SKM-1 treated with dmso at 0.1 percent for 144 hours (cell line): ENCODE measurements at regions not wholly inside any gene's neighbourhood (a gene's known extent, or its start where the extent isn't known, plus 50 kb on each side); places are given as distances from the start of the nearest gene placed in this dataset.

ENCODE experiments used
- DNase-seq: peaks from one replicate; lab custom pipeline; 2025; ENCODE audit not compliant: unreplicated experiment; lab: John Stamatoyannopoulos, UW

DNA sequence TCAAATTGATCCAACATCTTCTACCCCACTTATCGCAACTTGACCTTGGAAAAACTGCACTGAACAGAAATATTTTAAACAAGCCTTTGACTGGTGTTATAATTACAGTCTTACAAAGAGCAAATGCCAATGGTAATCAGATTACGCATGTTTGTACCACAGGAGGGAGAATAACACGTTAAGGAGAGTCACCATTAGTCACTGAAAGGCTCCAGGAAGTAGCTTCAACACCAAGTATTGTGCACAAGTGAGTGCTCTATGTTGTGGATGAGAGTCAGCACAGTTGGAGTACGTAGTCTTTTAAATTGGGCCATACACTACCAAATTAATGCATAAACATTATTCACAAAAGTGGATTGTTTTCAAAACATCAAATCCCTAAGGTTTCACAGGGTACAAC, 1081.5 kb upstream of the TENM3 start:
- no peak for DNase-seq

DNA sequence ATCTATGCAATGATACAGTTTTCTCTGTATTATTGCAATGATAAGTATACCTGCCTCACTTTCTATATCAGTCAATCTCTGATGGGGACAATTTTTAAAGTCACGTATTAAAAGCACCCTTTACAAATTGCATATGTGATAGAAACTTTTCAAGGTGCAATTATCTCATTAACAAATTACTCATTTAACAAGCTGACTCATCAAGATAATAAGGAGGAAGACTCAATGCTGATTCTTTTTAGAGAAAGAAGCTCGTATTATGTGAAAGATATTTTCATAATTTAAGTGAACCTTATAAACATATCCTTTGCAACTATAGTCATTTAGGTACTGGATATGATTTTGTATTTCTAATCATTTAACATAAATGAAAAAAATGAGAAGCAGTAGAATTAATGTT, 1080.9 kb upstream of the TENM3 start:
- no peak for DNase-seq

DNA sequence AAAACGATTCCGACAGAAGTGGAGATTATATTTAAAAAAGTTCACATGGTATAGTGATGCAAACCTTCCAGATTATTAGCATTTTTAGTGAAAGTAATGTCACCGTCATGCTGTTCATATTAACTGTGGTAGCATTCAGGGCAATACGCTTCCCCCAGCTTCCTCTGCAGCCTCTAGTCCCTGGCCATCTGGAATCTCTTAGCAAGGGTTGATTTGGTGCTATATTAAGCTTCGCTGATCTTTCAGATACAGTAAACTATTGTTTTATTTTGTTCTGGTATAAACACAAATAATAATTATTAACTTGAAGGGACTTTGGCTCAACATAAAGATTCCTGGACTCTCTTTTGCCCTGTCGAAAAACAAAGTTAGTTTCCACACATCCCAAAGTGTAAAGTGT, 1080.5 kb upstream of the TENM3 start:
- DNase-seq: no peak

DNA sequence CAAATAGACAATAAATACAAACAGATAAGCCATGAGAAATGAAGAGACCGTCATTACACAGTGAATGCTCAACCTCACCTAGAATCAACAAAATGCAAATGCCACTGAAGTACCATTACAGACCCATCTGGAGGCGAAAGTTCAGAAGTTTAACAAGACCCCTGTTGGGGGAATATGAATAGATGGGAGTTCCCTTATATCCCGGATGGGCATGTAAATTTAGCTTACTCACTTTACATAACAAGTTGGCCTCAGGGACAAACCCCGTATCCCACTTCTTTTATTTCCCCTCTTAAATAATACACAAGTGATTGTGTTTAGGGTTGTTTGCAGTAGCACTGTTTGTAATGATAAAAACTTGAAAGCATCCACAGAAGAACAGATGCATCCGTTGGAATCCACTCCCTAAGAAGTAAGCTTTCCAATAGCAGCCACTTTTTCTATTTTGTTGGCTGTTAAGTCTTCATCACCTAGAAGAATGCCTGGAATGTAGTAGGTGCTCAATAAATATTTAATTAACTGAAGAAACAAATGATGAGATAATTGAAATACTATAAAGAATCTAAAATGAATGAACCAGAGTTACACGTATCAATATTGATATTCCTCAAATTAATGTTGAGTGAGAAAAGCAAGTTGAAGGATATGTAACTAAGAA, 1076.3 kb upstream of the TENM3 start:
- DNase-seq: no peak

DNA sequence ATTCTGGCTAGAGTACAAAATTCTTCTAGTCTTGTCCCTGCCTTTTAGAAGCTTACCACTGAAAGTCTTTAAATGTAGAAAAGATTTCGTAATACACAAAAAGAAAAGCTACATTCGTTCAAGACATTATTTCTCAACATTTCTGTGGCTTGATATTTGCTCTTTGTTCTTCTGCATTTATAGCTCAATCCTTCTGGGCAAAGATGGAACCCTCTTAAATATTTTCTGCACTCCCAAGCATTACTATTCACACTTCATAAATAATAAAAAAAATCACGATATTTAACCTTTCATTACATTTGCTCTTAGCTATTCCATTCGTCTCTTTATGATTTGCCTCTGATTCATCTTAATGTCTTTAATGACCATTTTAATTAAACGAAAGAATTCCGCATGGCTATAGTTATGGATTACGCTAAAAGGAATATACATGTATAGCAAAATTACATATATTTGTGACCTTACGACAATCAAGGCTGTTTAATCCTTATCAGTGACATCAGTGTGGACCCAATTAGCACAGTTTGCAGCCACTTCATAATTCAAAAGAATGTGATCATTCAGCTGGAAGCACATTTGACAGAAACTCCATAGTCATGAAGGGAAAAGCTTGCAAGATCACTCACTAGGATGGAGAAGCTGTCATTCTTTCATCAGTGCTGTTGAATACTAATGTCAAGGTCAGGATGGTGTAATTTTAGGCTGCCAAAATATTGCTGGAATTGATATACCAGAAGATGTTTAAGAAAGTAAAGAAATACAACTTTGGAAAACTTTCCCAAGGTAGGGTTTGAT, 1075.0 kb upstream of the TENM3 start:
- DNase-seq: no peak

DNA sequence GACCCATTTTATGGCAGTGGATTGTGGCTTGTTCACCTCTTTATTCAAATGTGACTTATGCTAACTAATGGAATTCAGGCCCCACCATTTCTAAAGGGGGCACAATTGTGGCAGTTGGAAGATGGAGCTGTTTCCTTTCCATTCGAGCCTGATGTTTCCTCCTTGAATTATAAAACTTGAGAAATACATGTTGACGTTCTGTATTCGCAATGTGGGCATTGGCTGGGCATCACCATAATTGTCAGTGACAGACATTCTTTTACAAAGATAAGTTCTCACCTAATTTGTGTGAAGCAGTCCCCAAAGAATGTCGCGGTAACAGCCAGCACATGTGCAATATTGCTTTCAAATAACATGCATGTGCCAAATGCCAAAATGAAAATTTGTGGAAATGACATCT, 1070.2 kb upstream of the TENM3 start:
- DNase-seq: no peak

DNA sequence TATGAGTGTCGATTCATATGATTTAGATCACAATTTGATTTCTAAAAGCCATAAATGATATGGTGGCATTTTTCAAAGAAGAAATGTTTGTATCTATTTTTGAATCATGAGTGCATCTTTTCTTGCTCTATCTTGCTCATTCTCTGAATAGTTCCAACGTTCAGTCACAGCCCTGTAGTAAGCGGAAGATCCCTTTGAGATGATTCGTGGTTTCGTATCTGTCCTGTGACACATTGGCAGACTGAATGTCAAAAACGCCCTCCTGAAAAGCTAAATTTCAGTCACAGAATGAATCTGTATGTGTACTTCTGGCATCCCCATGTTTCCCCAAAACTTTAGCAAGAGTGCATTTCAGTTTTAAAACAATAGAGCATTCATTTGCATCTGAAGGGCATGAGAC, 1066.9 kb upstream of the TENM3 start:
- no peak for DNase-seq

DNA sequence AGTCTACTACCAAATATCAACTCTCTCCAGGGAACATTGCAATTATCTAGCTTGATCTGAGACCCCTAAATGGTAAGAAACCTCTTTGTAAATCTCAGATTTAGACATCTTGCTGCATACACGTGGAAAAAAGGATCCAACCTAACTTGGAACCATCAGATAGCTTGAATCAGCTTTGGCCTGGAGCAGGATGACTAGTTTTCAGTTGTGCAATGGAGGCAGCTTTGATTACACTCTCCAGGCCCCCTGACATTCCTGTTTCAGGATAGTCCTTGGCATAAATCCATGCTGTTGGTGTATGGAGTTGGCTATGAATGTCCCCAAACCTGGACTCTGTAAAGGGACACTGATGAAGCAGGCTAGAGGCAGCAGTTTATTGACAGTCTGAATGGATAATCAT, 1061.9 kb upstream of the TENM3 start:
- no peak for DNase-seq

DNA sequence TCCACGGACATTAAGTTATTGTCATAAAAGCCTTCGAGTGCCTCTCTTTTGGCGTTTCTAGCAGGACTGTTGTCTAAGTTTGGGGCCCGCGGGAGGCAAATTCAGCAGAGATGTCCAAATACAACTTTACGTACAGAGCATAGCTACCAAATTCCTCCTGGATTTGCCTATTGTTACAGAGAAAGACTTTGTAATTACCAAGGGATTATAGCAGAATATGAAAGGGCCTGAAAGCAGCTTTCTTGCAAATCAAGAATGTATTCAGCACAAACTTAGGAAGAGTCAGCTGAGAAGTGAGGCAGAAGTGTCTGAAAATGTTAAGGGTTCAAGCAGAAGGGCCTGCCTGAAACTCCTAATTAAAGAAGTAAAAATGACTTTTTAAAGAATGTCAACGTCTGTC, 1053.5 kb upstream of the TENM3 start:
- DNase-seq: no peak

DNA sequence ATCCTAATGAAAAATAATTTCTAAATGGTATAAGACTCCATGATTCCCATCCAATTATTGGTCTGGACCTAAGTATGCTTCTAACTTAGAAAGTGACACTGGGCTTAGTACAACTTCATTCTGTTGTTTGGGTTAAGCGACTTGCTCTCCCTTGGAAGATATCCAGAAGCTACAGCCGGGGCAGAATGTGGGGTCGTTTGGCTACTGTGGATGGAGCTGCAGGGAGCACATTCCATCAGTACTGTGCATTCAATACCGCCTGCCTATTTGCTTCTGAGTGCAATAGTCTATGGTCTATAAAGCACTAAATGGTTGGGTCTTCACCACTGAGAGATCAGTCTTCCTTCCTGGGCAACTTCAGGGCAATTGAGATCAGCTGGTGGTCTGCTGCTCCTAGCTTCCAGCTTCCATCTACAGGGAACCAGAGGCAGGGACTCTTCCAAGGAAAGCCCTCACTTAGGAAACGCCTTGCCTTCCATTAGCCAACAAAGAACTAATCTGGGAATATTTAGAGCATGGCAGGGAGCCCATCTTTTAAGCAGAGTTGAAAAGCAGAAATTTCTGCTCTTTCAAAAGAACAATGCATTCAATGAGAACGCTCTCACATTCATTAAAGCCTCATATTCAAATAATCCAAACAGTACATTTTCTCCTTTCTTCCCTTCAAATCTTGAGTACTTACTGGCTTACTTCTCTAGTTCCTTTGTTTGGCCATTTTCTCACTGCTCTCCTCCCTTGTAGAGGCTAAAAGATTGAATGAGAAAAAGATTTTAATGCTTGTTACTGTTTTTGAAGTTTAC, 1049.9 kb upstream of the TENM3 start:
- no peak for DNase-seq

DNA sequence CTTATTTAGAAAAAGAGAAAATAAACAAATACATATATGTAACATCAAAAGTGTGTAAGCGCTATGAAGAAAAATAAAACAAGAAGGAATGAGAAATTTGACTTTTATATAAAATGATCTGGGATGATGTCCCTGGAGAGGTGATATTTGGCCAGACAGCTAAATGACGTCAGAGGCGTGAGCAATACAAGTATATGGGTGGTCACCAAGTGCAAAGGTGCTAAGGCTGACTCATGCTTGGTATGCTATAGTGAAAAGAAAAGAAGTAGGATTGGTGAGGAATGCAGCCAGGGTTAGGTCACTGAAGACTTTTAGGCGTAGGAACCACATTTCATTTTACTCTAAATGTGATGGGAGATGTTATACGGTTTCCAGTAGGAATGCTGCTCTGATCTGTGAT, 1049.1 kb upstream of the TENM3 start:
- no peak for DNase-seq

DNA sequence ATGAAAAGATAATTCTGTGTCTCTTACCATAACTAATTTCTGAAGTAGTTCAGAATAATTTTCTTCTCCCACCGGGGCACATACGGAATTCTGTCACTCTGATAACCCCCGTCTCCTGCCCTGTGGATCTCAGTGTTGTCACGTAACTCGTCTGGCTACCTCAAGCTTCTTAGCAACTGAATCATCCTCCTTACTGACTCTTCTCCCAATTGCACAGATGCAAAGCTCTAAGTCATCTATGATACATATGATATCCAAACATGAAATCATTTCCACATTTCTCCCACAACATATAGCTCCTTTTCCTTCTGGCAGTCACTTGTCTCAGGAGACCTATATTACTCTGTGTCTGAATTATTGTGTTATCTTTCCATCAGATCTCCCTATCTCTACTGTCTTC, 1043.1 kb upstream of the TENM3 start:
- no peak for DNase-seq

DNA sequence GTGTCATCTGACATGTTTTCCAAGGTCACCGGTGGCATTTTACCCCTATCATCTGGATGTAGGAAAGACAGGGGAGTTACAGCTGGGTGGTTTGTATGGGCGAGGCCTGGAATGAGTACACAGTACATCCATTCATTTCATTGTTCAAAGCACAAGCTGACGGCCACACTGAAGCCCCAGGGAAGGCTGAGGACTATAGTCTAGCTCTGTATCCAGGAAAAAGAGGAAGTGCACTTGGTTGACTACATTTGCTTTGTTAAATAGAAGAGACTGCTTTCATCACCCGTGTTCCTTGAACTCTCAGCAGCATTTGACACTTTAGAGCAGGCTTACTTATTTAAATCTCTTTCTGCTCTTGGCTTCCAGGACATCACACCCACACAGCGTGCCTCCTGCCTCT, 1041.0 kb upstream of the TENM3 start:
- DNase-seq: peak; percentile 51

DNA sequence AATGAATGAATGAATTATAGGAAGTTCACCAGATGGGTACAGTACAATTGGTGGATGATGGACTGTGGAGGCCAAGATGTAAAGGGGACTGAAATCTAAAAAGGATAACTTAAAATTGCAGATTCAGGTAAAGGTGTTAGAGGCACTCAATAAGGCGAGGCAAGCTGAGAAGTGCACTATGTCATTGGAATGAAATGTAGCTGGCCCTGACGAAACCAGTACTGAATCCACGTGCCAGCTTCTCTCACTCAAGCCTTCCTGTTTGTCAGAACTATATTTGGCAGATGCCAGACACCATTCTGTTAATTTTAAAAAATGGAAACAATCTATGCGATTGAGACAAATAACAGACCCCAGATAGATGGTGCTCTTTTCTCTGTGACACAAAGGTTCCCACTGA, 1039.1 kb upstream of the TENM3 start:
- no peak for DNase-seq

DNA sequence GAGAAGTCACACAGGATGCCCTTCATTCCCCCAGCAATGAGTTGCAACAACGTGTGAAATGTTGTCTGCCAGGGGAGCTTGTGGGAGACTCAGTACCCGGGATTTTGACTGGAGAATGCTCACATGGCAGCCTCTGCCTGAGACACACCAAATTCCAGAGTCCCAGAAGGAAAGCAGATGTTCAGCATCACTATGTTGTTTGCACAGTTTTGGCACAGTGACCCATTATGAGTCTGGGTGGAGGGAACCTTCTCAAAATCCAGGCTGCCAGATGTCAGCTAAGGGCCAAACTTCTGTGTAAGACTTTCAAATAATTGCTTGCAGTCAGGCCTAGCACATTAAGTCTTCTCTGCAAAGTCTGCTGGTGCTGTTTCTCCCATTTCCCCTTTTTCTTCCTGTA, 1029.7 kb upstream of the TENM3 start:
- DNase-seq: no peak

DNA sequence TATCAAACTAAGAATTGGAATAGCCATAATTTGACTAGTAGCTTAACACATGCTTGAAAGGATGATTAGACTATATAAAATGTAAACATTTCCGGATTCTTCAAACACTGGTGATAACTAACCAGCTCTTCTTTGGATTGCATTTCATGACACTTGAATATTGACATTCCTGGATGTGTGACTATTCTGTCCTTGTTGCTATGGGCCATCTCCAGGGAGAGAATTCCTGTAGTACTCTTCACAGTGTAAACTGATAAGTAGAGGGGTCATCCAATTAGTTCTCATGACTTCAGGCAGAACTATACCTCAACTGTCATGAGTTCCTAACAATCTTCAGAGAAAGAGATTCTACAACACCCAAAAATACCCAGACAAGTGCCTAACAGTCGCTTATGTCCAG, 1026.7 kb upstream of the TENM3 start:
- DNase-seq: no peak

DNA sequence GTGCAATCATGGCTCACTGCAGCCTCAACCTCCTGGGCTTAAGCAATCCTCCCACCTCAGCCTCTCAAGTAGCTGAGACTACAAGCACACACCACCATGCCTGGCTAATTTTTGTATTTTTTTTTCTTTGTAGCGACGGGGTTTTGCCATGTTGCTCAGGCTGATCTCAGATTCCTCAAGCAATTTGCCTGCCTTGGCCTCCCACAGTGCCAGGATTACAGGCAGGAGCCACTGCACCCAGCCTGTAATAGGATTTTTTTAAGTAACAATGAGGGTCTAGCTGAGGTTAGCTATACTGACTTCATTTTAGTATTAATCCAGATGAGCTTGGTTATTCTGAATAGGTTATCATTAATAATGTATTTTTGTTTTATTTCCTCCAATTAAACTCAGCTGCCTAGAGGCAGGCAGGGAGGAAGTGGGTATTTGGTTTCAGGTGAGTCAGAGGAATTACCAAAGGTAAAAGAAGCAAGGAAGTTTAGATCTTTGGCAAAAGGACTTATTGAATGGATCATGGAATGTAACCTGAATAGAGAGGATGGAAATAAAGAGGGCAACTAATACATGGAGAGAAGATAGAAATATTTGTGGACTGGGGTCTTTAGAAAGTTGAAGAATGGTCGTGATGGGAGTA, 1023.3 kb upstream of the TENM3 start:
- DNase-seq: no peak

DNA sequence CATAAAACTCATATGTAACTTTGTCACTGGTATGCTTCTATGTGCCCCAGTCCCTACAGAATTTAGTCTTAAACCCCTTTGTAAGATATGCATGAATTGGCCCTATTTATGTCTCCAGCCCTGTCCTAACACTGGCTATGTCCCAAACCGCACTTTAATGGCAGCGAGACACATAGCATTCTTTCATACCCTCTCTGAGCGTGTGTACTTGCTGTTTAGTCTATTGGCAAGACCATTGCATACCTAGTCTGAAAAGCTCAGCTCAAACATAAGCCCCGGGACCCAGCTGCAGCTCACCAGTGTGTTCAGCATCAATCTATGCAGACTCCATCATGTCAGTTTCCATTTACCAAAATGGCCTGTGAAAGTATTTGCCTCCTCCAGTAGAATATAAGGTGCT, 1018.4 kb upstream of the TENM3 start:
- DNase-seq: no peak

DNA sequence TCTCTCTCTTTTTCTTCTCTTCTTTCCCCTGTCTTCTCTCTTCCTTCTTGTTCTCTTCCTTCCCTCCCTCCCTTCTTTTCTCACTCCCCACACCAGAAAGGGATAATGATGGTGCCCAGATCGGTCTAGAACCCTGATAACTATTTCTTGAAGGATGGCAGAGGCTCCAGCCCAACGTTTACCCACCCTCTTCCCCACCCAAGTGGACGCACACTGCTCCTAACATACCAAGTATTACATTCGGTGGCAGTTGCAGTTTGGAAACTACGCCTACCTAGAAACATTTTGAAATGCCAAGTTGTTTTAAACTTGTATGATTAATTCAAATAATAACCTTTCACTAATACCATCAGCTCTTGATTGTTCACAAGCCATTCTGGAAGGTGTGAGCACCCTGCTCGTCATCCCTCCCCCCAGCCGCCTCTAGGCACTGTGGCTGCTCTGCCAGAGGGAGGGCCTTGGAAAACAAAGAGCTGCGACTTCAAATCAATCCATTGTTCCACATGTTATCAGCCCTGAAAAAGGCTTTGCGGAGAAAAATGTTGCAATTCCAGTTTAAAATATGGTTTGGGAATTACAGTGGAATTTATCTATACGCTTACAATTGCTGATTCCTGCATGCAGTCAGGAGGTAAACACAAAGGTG, 1017.5 kb upstream of the TENM3 start:
- no peak for DNase-seq

DNA sequence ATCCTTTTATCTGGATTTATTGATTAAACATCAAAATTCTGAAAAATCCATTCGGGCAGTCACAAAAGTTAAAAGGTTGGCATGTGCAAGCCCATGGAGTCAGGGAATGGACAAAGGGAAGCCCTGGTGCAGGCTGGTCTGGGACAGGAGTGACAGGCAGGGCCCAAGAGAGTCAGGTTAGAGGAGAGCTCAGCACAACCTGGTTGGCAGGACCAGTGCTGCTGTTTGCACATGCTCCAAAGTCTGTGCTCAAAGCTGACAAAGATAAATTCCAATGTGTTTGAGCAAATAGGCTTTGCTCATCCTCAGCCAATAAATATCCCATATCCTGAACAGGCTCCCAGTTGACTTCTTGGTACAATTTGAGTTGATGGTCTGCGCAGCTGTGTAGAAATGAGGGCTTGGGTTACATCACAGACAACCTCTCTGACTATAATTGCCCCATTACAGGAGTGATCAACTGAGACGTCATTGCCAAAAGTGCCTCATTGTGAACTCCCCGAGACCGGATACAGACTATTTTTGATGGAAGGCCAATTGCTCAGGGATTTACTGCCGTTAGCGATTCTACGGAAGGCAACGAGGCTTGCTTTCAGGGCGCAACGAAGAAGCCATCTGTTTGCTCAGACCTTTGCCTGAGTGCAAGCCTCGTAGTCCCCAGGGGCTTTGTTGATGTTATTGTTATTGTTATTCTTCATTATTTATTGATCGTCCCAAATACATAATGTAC, 1008.1 kb upstream of the TENM3 start:
- DNase-seq: no peak
